Neural cell (in vitro differentiated cells): ENCODE measurements at regions not wholly inside any gene's neighbourhood (a gene's known extent, or its start where the extent isn't known, plus 50 kb on each side); places are given as distances from the start of the nearest gene placed in this dataset.

Source experiments
- H2AFZ ChIP-seq: fragments of 200-600, 300-800 bp; sonication (generic), shearing (Covaris generic); 2 replicates; pipeline ENCODE4 v1.6.0; 2014; ENCODE audit warnings: low read depth, mild to moderate bottlenecking, antibody characterized with exemption, low read length, moderate library complexity
- H3F3A ChIP-seq: fragments of 200-600 bp; shearing (Covaris generic); 2 replicates; pipeline ENCODE4 v1.6.1; 2016; ENCODE audit warnings: mild to moderate bottlenecking, moderate library complexity, mixed read lengths, antibody characterized with exemption, low read length; ENCODE audit not compliant: insufficient read depth, poor library complexity, severe bottlenecking
- H3K27ac ChIP-seq: fragments of 200-600, 300-800 bp; sonication (generic), shearing (Covaris generic); 2 replicates; pipeline ENCODE4 v1.5.1; 2014; ENCODE audit warnings: mild to moderate bottlenecking, low read length, moderate library complexity
- H3K27me3 ChIP-seq: fragments of 300-800, 200-600 bp; sonication (generic), shearing (Covaris generic); 2 replicates; pipeline ENCODE4 v1.6.0; 2014; ENCODE audit warnings: mild to moderate bottlenecking, low read depth, low read length, moderate library complexity; ENCODE audit not compliant: insufficient read depth
- H3K36me3 ChIP-seq: fragments of 300-800, 200-600 bp; sonication (generic), shearing (Covaris generic); 2 replicates; pipeline ENCODE4 v1.5.1; 2014; ENCODE audit warnings: mild to moderate bottlenecking, antibody characterized with exemption, low read length, moderate library complexity; ENCODE audit not compliant: insufficient read depth
- H3K4me2 ChIP-seq: fragments of 300-800, 200-600 bp; sonication (generic), shearing (Covaris generic); 2 replicates; pipeline ENCODE4 v1.6.0; 2014; ENCODE audit warnings: mild to moderate bottlenecking, low read length
- H3K4me3 ChIP-seq: fragments of 300-800, 200-600 bp; sonication (generic), shearing (Covaris generic); 2 replicates; pipeline ENCODE4 v1.5.1; 2014; ENCODE audit warnings: mild to moderate bottlenecking, low read length, moderate library complexity
- H3K79me2 ChIP-seq: fragments of 200-600 bp; shearing (Covaris generic); replicated peaks from 2 replicates; pipeline ENCODE4 v1.6.0; 2014; ENCODE audit warnings: mild to moderate bottlenecking, low read length, moderate library complexity; ENCODE audit not compliant: insufficient read depth
- H3K9ac ChIP-seq: fragments of 300-800, 200-600 bp; sonication (generic), shearing (Covaris generic); 2 replicates; pipeline ENCODE4 v1.6.1; 2016; ENCODE audit warnings: mild to moderate bottlenecking, low read length, mixed read lengths
- H3K9me2 ChIP-seq: fragments of 200-600 bp; shearing (Covaris generic); 2 replicates; pipeline ENCODE4 v1.6.1; 2016; ENCODE audit warnings: mild to moderate bottlenecking, low read length, mixed read lengths; ENCODE audit not compliant: insufficient read depth
- H3K9me3 ChIP-seq: fragments of 200-600, 300-800 bp; sonication (generic), shearing (Covaris generic); 2 replicates; pipeline ENCODE4 v1.6.1; 2016; ENCODE audit warnings: mild to moderate bottlenecking, mixed run types, low read length, moderate library complexity, mixed read lengths
- H4K20me1 ChIP-seq: fragments of 200-600 bp; shearing (Covaris generic); 2 replicates; pipeline ENCODE4 v1.6.1; 2016; ENCODE audit warnings: mild to moderate bottlenecking, mixed run types; ENCODE audit not compliant: insufficient read depth
- CTCF ChIP-seq: fragments of 450-650 bp; IDR thresholded peaks from 2 replicates; pipeline ENCODE4 v1.5.1; 2014; ENCODE audit warnings: antibody characterized with exemption, mild to moderate bottlenecking, moderate library complexity; ENCODE audit not compliant: poor library complexity, severe bottlenecking
- EP300 ChIP-seq: fragments of 450-650 bp; conservative IDR thresholded peaks from 2 replicates; pipeline ENCODE4 v1.6.1; 2014; ENCODE audit warnings: antibody characterized with exemption, mild to moderate bottlenecking, moderate library complexity; ENCODE audit not compliant: poor library complexity, severe bottlenecking
- EZH2 ChIP-seq: fragments of 200-600, 300-800 bp; shearing (Covaris generic), sonication (generic); IDR thresholded peaks from 2 replicates; pipeline ENCODE4 v1.6.1; 2014; ENCODE audit warnings: antibody characterized with exemption, low read length, borderline replicate concordance, mild to moderate bottlenecking; ENCODE audit not compliant: insufficient read depth, poor library complexity, severe bottlenecking
- MXI1 ChIP-seq: fragments of 450-650 bp; conservative IDR thresholded peaks from 2 replicates; pipeline ENCODE4 v1.6.1; 2014; ENCODE audit warnings: antibody characterized with exemption, mild to moderate bottlenecking; ENCODE audit not compliant: poor library complexity, severe bottlenecking
- POLR2AphosphoS5 ChIP-seq: IDR thresholded peaks from 2 replicates; pipeline ENCODE4 v1.6.1; 2012
- RAD21 ChIP-seq: fragments of 450-650 bp; conservative IDR thresholded peaks from 2 replicates; pipeline ENCODE4 v1.6.1; 2014; ENCODE audit warnings: antibody characterized with exemption, mild to moderate bottlenecking, moderate library complexity
- REST ChIP-seq: IDR thresholded peaks from 2 replicates; pipeline ENCODE4 v1.6.1; 2012; ENCODE audit warnings: borderline replicate concordance
- SMC3 ChIP-seq: fragments of 450-650 bp; conservative IDR thresholded peaks from 2 replicates; pipeline ENCODE4 v1.6.1; 2014; ENCODE audit warnings: antibody characterized with exemption, mild to moderate bottlenecking, moderate library complexity; ENCODE audit not compliant: poor library complexity
- TAF1 ChIP-seq: IDR thresholded peaks from 2 replicates; pipeline ENCODE4 v1.6.1; 2012; ENCODE audit warnings: low read depth

- H4K20me1 ChIP-seq = no peaks in the 10 kb centered on the region
- no peak overlapping the region for H2AFZ ChIP-seq
- TF ChIP-seq EZH2 (no peak), POLR2AphosphoS5 (no peak), SMC3 (no peak), MXI1 (no peak), RAD21 (no peak), EP300 (no peak)
- no peak overlapping the region for H3K9ac ChIP-seq
- no peaks in the 10 kb centered on the region for H3F3A ChIP-seq
- no peaks in the 10 kb centered on the region for H3K27me3 ChIP-seq
- H3K9me2 ChIP-seq = no peaks in the 10 kb centered on the region
- H3K27ac ChIP-seq = no peak overlapping the region
- no peak overlapping the region for H3K4me2 ChIP-seq
- H3K79me2 ChIP-seq = no peaks in the 10 kb centered on the region
- H3K36me3 ChIP-seq = no peaks in the 10 kb centered on the region
- H3K4me3 ChIP-seq = no peak overlapping the region
- H3K9me3 ChIP-seq = no peaks in the 10 kb centered on the region
Observed at GRCh38 chr2:204255071-204255470, 290.2 kb upstream of the PARD3B start.

DNA sequence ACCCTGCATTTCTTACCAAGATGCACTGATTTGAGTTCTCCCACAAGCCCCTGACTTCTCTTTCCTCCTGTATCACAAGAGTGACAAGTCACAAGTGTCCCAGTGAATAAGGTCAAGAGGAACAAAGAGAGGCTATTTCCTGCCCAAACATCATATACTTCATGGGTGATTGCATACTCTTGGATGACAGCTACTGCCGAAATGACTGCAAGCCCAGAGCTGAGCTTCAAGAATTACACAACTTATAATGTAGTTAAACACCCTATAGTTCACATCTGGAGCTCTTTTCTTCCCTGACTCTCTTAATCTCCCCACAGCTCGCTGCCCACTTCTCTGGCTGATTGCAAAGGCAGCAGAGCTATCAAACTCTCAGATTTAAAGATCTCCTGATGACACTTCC, 289.7 kb upstream of the PARD3B start:
- H3F3A ChIP-seq = no peaks in the 10 kb centered on the region
- no peaks in the 10 kb centered on the region for H4K20me1 ChIP-seq
- H3K9ac ChIP-seq = no peak overlapping the region
- H3K4me3 ChIP-seq = no peak overlapping the region
- TF ChIP-seq POLR2AphosphoS5 (no peak), SMC3 (no peak), EP300 (no peak), EZH2 (no peak), REST (no peak), RAD21 (no peak), TAF1 (no peak), CTCF (no peak), MXI1 (no peak)
- H3K9me2 ChIP-seq = no peaks in the 10 kb centered on the region
- no peaks in the 10 kb centered on the region for H3K27me3 ChIP-seq
- H3K4me2 ChIP-seq = no peak overlapping the region
- H2AFZ ChIP-seq = no peak overlapping the region
- H3K27ac ChIP-seq = no peak overlapping the region
- H3K79me2 ChIP-seq = no peaks in the 10 kb centered on the region
- no peaks in the 10 kb centered on the region for H3K36me3 ChIP-seq
- H3K9me3 ChIP-seq = no peaks in the 10 kb centered on the region
